HCT116 (cell line): ENCODE measurements at regions not wholly inside any gene's neighbourhood (a gene's known extent, or its start where the extent isn't known, plus 50 kb on each side); places are given as distances from the start of the nearest gene placed in this dataset.

Experiments used
- ATAC-seq: fragments of 200-7000 bp; cut with Tn5 transposase; 2 replicates; pipeline ENCODE4 v1.9.1; 2020; ENCODE audit warnings: mild to moderate bottlenecking, moderate library complexity
- BruUV-seq: library from RNA; stranded (reverse); fragments of 400-500 nt; replicated peaks from 2 replicates; lab custom pipeline; 2021; lab: Mats Ljungman, UMichigan
- CTCF ChIA-PET: fragments of 300-600 bp; sonication (Branson Sonifier 250); formaldehyde crosslinking; loops from one replicate; lab custom pipeline; 2021; ENCODE audit warnings: antibody characterized with exemption; lab: Charles Lee
- POLR2A ChIA-PET: fragments of 300-600, 350-600 bp; sonication (Branson Sonifier 250); formaldehyde crosslinking; loops from one replicate; lab custom pipeline; 2021; ENCODE audit warnings: antibody characterized with exemption; lab: Charles Lee
- RAD21 ChIA-PET, 2 experiments: fragments of 300-600 bp; sonication (Branson Sonifier 250); formaldehyde crosslinking; loops; one replicate each; lab custom pipeline; 2023; ENCODE audit warnings: low total read pairs in 2 of 2; ENCODE audit not compliant: uncharacterized antibody in 2 of 2, unreplicated experiment in 2 of 2, low non-redundant PET in 1 of 2; lab: Charles Lee
- DNase-seq: peaks from one replicate; pipeline ENCODE4 v3.0.0-alpha.2; 2010; ENCODE audit warnings: low read depth, low spot score
- H2AFZ ChIP-seq: fragments of 200-600 bp; shearing (Covaris generic), sonication (generic); 2 replicates; pipeline ENCODE4 v1.6.1; 2017; ENCODE audit warnings: low read depth, mixed run types, mixed read lengths, antibody characterized with exemption, low read length; ENCODE audit not compliant: poor library complexity, severe bottlenecking
- H3K27ac ChIP-seq: 2 replicates; pipeline ENCODE4 v1.5.1; 2012; ENCODE audit warnings: low read depth, low read length
- H3K27me3 ChIP-seq: fragments of 200-600 bp; sonication (generic); 2 replicates; pipeline ENCODE4 v1.6.1; 2016; ENCODE audit warnings: mixed run types, low read length, mixed read lengths; ENCODE audit not compliant: insufficient read depth
- H3K36me3 ChIP-seq, 2 experiments: fragments of 200-500 bp in 1 of 2; fragments of 200-600 bp in 1 of 2; sonication (Bioruptor generic) in 1 of 2; sonication (generic) in 1 of 2; 2 replicates each; pipeline versions ENCODE4 v1.5.1 to v1.6.1; 2014 to 2016; ENCODE audit warnings: low read length in 2 of 2, inconsistent platforms in 1 of 2, mixed read lengths in 1 of 2, mixed run types in 1 of 2; ENCODE audit not compliant: insufficient read depth in 2 of 2, control insufficient read depth in 1 of 2
- H3K4me1 ChIP-seq, 2 experiments: fragments of 200-600 bp in 1 of 2; sonication (generic) in 1 of 2; 2 replicates each; pipeline versions ENCODE4 v1.5.1 to v1.6.1; 2012 to 2017; ENCODE audit warnings: low read length in 2 of 2, inconsistent platforms in 1 of 2, mild to moderate bottlenecking in 1 of 2, mixed read lengths in 1 of 2, mixed run types in 1 of 2, moderate library complexity in 1 of 2; ENCODE audit not compliant: insufficient read depth in 2 of 2, control insufficient read depth in 1 of 2
- H3K4me2 ChIP-seq: fragments of 200-600 bp; sonication (generic); 2 replicates; pipeline ENCODE4 v1.6.1; 2017; ENCODE audit warnings: mixed run types, low read length, mixed read lengths
- H3K4me3 ChIP-seq, 2 experiments: fragments of 200-600 bp in 1 of 2; sonication (generic) in 1 of 2; replicated peaks in 1 of 2; 2 replicates each; pipeline ENCODE4 v1.5.1; 2011 to 2016; ENCODE audit warnings: low read length in 2 of 2, control low read depth in 1 of 2, low read depth in 1 of 2, mild to moderate bottlenecking in 1 of 2, mixed read lengths in 1 of 2, mixed run types in 1 of 2
- H3K79me2 ChIP-seq: fragments of 200-600 bp; sonication (generic); 2 replicates; pipeline ENCODE4 v1.6.1; 2017; ENCODE audit warnings: mild to moderate bottlenecking, mixed run types, low read length, moderate library complexity, mixed read lengths; ENCODE audit not compliant: insufficient read depth
- H3K9ac ChIP-seq: fragments of 200-600 bp; sonication (generic); 2 replicates; pipeline ENCODE4 v1.6.1; 2016; ENCODE audit warnings: low read length, mixed read lengths
- H3K9me2 ChIP-seq: fragments of 200-600 bp; sonication (generic), shearing (Covaris generic); 2 replicates; pipeline ENCODE4 v1.6.1; 2017; ENCODE audit warnings: mixed run types, mild to moderate bottlenecking, moderate library complexity; ENCODE audit not compliant: insufficient read depth
- H3K9me3 ChIP-seq, 2 experiments: fragments of 200-500 bp in 1 of 2; fragments of 200-600 bp in 1 of 2; sonication (Bioruptor generic) in 1 of 2; sonication (generic) in 1 of 2; 2 replicates each; pipeline ENCODE4 v1.6.1; 2014 to 2017; ENCODE audit warnings: low read length in 2 of 2, mixed read lengths in 2 of 2, inconsistent platforms in 1 of 2, low read depth in 1 of 2, mild to moderate bottlenecking in 1 of 2, mixed run types in 1 of 2, moderate library complexity in 1 of 2; ENCODE audit not compliant: control insufficient read depth in 1 of 2, insufficient read depth in 1 of 2
- H4K20me1 ChIP-seq: fragments of 200-600 bp; sonication (generic), shearing (Covaris generic); 2 replicates; pipeline ENCODE4 v1.6.1; 2017; ENCODE audit warnings: mixed run types, mild to moderate bottlenecking, moderate library complexity; ENCODE audit not compliant: insufficient read depth
- CBX3 ChIP-seq: IDR thresholded peaks from 2 replicates; pipeline ENCODE4 v1.6.1; 2012; ENCODE audit warnings: low read depth
- CEBPB ChIP-seq: IDR thresholded peaks from 2 replicates; pipeline ENCODE4 v1.6.1; 2012; ENCODE audit warnings: low read depth
- EGR1 ChIP-seq: IDR thresholded peaks from 2 replicates; pipeline ENCODE4 v1.6.1; 2012; ENCODE audit warnings: low read depth
- ELF1 ChIP-seq: IDR thresholded peaks from 2 replicates; pipeline ENCODE4 v1.6.1; 2012; ENCODE audit warnings: low read depth, borderline replicate concordance
- EZH2 ChIP-seq: fragments of 200-600 bp; sonication (generic); IDR thresholded peaks from 2 replicates; pipeline ENCODE4 v1.6.1; 2017; ENCODE audit warnings: antibody characterized with exemption, mixed run types
- FOSL1 ChIP-seq: IDR thresholded peaks from 2 replicates; pipeline ENCODE4 v1.6.1; 2012; ENCODE audit warnings: low read depth
- JUND ChIP-seq: IDR thresholded peaks from 2 replicates; pipeline ENCODE4 v1.6.1; 2012
- POLR2A ChIP-seq: IDR thresholded peaks from 2 replicates; pipeline ENCODE4 v1.7.0; 2011; ENCODE audit warnings: borderline replicate concordance; ENCODE audit not compliant: insufficient read depth, insufficient read length; ENCODE audit errors: extremely low read depth
- RAD21 ChIP-seq: IDR thresholded peaks from 2 replicates; pipeline ENCODE4 v1.6.1; 2012; ENCODE audit warnings: low read depth, mild to moderate bottlenecking
- SP1 ChIP-seq: IDR thresholded peaks from 2 replicates; pipeline ENCODE4 v1.6.1; 2012; ENCODE audit warnings: low read depth
- SRF ChIP-seq: IDR thresholded peaks from 2 replicates; pipeline ENCODE4 v1.6.1; 2012; ENCODE audit warnings: low read depth
- YY1 ChIP-seq: IDR thresholded peaks from 2 replicates; pipeline ENCODE4 v1.6.1; 2011; ENCODE audit warnings: low read length, low read depth, moderate library complexity, mild to moderate bottlenecking; ENCODE audit not compliant: insufficient replicate concordance; ENCODE audit errors: extremely low read depth
- ZNF274 ChIP-seq: fragments of 200-500 bp; sonication (Bioruptor generic); IDR thresholded peaks from 2 replicates; pipeline ENCODE4 v1.6.1; 2014; ENCODE audit warnings: mild to moderate bottlenecking, low read depth, low read length, inconsistent platforms
- intact Hi-C: fragments of 100-400 bp; cut with micrococcal nuclease; formaldehyde crosslinking; loops from 2 replicates; pipeline ENCODE4 v1.10.0; 2022
- TF ChIP-seq, protein P1 (sequence below), 3 experiments: fragments of 200-600 bp in 1 of 3; sonication (generic) in 1 of 3; IDR thresholded peaks in 2 of 3; conservative IDR thresholded peaks in 1 of 3; 2 replicates each; pipeline ENCODE4 v1.5.1; 2012 to 2017; ENCODE audit warnings: low read depth in 2 of 3, low read length in 2 of 3, antibody characterized with exemption in 1 of 3, borderline replicate concordance in 1 of 3, control low read depth in 1 of 3, mild to moderate bottlenecking in 1 of 3, mixed read lengths in 1 of 3, mixed run types in 1 of 3, moderate library complexity in 1 of 3; ENCODE audit not compliant: insufficient read depth in 1 of 3
- TF ChIP-seq, protein P2 (sequence below): IDR thresholded peaks from 2 replicates; pipeline ENCODE4 v1.6.1; 2012; ENCODE audit warnings: low read depth
- TF ChIP-seq, protein P3 (sequence below): IDR thresholded peaks from 2 replicates; pipeline ENCODE4 v1.6.1; 2012
- TF ChIP-seq, protein P4 (sequence below): IDR thresholded peaks from 2 replicates; pipeline ENCODE4 v1.6.1; 2012

DNA sequence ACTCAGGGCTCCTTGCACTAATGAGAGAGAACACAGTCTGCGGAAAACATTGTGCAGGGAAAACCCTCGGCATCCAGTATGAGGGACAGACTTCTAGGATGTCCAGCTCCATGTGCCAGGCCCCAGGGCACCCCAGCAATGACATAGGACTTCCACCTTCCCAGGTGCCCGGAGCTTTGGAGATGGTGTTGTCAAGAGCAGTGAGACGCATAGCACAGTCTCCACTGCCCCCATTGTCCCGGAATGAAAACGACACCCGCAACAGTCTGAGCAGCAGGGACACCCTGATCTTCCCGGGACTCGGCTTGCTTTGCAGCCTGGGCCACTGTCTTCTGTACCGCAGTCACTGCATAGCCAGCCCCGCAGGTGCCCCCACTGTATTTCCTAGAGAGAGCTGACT lies 339.2 kb upstream of the ADARB2 start:
- Histone ChIP-seq H3K9ac (no peak overlapping the region), H3K4me2 (no peak overlapping the region), H3K36me3 (no peaks in the 10 kb centered on the region), H3K27ac (no peak overlapping the region), H3K9me2 (no peaks in the 10 kb centered on the region), H3K4me3 (no peak overlapping the region), H3K9me3 (peaks cover 0 to 28% of the 10 kb centered on the region in 2 experiments; a peak in 2 of 4 replicates), H3K27me3 (no peaks in the 10 kb centered on the region), H2AFZ (no peak overlapping the region), H3K79me2 (no peaks in the 10 kb centered on the region), H4K20me1 (no peaks in the 10 kb centered on the region), H3K4me1 (no peaks in the 10 kb centered on the region)
- intact Hi-C loops: no loop called here
- ChIA-PET CTCF (no interaction called here), POLR2A (no interaction called here), RAD21 (no interaction called here)
- TF ChIP-seq, protein P1, sequence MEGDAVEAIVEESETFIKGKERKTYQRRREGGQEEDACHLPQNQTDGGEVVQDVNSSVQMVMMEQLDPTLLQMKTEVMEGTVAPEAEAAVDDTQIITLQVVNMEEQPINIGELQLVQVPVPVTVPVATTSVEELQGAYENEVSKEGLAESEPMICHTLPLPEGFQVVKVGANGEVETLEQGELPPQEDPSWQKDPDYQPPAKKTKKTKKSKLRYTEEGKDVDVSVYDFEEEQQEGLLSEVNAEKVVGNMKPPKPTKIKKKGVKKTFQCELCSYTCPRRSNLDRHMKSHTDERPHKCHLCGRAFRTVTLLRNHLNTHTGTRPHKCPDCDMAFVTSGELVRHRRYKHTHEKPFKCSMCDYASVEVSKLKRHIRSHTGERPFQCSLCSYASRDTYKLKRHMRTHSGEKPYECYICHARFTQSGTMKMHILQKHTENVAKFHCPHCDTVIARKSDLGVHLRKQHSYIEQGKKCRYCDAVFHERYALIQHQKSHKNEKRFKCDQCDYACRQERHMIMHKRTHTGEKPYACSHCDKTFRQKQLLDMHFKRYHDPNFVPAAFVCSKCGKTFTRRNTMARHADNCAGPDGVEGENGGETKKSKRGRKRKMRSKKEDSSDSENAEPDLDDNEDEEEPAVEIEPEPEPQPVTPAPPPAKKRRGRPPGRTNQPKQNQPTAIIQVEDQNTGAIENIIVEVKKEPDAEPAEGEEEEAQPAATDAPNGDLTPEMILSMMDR (IDR thresholded peaks at IDR 0.05 in 2 of 3, conservative IDR thresholded peaks at IDR 0.05 in 1 of 3; ENCODE audit: borderline replicate concordance in 1 of 3, insufficient read depth in 1 of 3, low read depth in 2 of 3, low read length in 2 of 3): no peak
- TF ChIP-seq JUND (no peak), ZNF274 (no peak), RAD21 (no peak), SP1 (no peak), FOSL1 (no peak), YY1 (no peak), CEBPB (no peak), SRF (no peak), EZH2 (no peak), EGR1 (no peak), CBX3 (no peak), POLR2A (no peak), ELF1 (no peak)
- TF ChIP-seq, protein P2, sequence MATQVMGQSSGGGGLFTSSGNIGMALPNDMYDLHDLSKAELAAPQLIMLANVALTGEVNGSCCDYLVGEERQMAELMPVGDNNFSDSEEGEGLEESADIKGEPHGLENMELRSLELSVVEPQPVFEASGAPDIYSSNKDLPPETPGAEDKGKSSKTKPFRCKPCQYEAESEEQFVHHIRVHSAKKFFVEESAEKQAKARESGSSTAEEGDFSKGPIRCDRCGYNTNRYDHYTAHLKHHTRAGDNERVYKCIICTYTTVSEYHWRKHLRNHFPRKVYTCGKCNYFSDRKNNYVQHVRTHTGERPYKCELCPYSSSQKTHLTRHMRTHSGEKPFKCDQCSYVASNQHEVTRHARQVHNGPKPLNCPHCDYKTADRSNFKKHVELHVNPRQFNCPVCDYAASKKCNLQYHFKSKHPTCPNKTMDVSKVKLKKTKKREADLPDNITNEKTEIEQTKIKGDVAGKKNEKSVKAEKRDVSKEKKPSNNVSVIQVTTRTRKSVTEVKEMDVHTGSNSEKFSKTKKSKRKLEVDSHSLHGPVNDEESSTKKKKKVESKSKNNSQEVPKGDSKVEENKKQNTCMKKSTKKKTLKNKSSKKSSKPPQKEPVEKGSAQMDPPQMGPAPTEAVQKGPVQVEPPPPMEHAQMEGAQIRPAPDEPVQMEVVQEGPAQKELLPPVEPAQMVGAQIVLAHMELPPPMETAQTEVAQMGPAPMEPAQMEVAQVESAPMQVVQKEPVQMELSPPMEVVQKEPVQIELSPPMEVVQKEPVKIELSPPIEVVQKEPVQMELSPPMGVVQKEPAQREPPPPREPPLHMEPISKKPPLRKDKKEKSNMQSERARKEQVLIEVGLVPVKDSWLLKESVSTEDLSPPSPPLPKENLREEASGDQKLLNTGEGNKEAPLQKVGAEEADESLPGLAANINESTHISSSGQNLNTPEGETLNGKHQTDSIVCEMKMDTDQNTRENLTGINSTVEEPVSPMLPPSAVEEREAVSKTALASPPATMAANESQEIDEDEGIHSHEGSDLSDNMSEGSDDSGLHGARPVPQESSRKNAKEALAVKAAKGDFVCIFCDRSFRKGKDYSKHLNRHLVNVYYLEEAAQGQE: no peak
- TF ChIP-seq, protein P3, sequence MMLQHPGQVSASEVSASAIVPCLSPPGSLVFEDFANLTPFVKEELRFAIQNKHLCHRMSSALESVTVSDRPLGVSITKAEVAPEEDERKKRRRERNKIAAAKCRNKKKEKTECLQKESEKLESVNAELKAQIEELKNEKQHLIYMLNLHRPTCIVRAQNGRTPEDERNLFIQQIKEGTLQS: no peak
- TF ChIP-seq, protein P4, sequence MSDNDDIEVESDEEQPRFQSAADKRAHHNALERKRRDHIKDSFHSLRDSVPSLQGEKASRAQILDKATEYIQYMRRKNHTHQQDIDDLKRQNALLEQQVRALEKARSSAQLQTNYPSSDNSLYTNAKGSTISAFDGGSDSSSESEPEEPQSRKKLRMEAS: no peak
- no peak for DNase-seq
- no TSS peak for BruUV-seq
- no peak for ATAC-seq
